Mucosa of rectum (tissue), 2 donors: ENCODE measurements at regions not wholly inside any gene's neighbourhood (a gene's known extent, or its start where the extent isn't known, plus 50 kb on each side); places are given as distances from the start of the nearest gene placed in this dataset.
"Not testable (repeated sequence)": the region's sequence is repeated elsewhere in the genome, so short reads cannot be mapped to it uniquely, and the experiment has no call there.

Experiments
- H3K27ac ChIP-seq, 2 donors: one replicate each; pipeline ENCODE4 v1.7.0; 2013; ENCODE audit warnings: inconsistent platforms in 2 of 2, low read depth in 2 of 2, low read length in 2 of 2
- H3K27me3 ChIP-seq, 2 donors: one replicate each; pipeline ENCODE4 v1.7.0; 2013; ENCODE audit warnings: low read length in 2 of 2; ENCODE audit not compliant: control insufficient read depth in 2 of 2, insufficient read depth in 2 of 2
- H3K36me3 ChIP-seq, 2 donors: one replicate each; pipeline ENCODE4 v1.7.0; 2013; ENCODE audit warnings: low read length in 2 of 2; ENCODE audit not compliant: control insufficient read depth in 2 of 2, insufficient read depth in 2 of 2
- H3K4me1 ChIP-seq, 2 donors: one replicate each; pipeline ENCODE4 v1.7.0; 2013; ENCODE audit warnings: low read length in 2 of 2, mild to moderate bottlenecking in 1 of 2; ENCODE audit not compliant: control insufficient read depth in 2 of 2, insufficient read depth in 2 of 2
- H3K4me3 ChIP-seq, 2 donors: one replicate each; pipeline ENCODE4 v1.7.0; 2013; ENCODE audit warnings: low read length in 2 of 2
- H3K9ac ChIP-seq, 2 donors: one replicate each; pipeline ENCODE4 v1.7.0; 2013; ENCODE audit warnings: low read length in 2 of 2, low read depth in 1 of 2, mild to moderate bottlenecking in 1 of 2
- H3K9me3 ChIP-seq, 2 donors: one replicate each; pipeline ENCODE4 v1.7.0; 2013; ENCODE audit warnings: low read length in 2 of 2; ENCODE audit not compliant: control insufficient read depth in 2 of 2
- donor health status: healthy.
- donor health status: Normal muscosa, but diverticular disease.

DNA sequence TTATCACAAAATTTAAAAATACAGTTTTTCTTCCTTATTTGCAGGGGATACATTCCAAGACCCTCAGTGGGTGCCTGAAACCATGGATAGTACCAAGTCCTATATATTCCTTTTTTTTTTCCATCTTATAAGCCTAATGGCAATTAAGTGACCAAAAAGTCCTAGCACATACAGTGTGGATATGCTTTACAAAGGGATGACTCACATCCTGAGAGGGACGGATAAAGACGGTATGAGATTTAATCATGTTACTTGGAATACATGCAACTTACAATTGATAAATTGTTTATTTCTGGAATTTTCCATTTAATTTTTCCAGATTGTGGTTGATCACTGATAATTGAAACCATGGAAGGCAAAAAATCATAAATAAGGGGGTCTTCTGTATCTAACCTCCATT lies 181.2 kb upstream of the BRINP3 start:
- H3K27me3 ChIP-seq, result no peaks in the 10 kb centered on the region
- H3K27ac ChIP-seq, result no peak overlapping the region
- no peak overlapping the region for H3K4me3 ChIP-seq
- no peaks in the 10 kb centered on the region for H3K9me3 ChIP-seq
- no peak overlapping the region for H3K9ac ChIP-seq
- no peaks in the 10 kb centered on the region for H3K4me1 ChIP-seq
- H3K36me3 ChIP-seq, result no peaks in the 10 kb centered on the region

DNA sequence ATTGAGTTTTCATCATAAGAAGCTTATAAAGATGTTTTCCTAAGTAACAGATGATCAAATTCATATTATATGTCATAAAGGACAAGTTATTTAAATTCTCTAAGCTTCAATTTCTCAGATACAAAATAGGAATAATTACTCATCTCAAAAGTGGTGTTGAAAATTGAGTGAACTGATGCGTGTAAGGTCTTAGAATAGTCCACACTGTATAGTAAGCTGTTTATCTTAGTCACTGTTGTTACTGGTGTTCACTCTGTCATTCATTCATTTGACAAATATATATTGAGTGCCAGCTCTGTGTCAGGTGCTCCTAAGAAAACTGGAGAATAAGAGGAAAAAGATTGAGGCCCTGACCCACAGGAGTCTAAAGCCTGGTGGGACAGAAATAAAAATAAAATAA lies 186.3 kb upstream of the BRINP3 start:
- no peak overlapping the region for H3K9ac ChIP-seq
- no peaks in the 10 kb centered on the region for H3K27me3 ChIP-seq
- H3K36me3 ChIP-seq, result no peaks in the 10 kb centered on the region
- no peaks in the 10 kb centered on the region for H3K4me1 ChIP-seq
- no peak overlapping the region for H3K4me3 ChIP-seq
- no peak overlapping the region for H3K27ac ChIP-seq
- H3K9me3 ChIP-seq, result no peaks in the 10 kb centered on the region

DNA sequence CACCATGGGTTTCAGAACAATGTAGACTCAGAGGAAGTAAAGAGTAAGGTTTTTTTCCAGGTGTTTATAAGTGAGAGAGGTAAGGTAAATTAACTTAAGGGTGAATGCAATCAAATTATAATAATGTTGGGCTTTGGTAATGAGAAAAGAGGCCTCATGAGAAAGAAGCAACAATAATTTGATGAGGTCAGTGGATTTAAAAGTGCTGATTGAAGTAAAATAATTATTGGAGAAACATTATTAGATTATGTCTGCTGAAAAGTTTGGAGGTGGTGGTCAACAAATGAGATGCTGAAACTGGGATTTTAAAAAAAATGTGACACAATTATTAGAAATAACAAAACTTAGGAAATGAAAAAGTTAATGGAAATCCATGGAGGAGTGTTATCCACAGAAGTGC lies 187.4 kb upstream of the BRINP3 start:
- Histone ChIP-seq H3K4me3 (no peak overlapping the region), H3K4me1 (no peaks in the 10 kb centered on the region), H3K27me3 (no peaks in the 10 kb centered on the region)

DNA sequence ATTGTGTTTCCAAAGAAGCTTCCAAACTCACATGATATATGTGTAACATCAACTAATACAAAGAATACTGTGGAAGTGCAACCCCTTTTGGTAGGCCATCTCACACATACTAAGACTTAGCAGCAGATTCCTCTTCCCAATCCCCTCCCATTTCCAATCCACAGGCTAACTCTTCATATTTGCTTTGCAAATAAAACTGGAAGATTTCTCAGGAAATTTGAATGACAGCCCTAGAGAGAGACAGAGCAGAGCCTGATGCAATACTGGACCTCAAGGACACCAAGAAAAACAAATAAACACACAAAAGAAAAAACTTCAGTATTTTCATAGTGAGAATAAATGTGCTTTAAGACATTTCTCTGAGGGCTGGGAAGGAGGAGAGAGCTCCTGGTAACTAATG lies 190.2 kb upstream of the BRINP3 start:
- Histone ChIP-seq H3K4me1 (no peaks in the 10 kb centered on the region), H3K36me3 (no peaks in the 10 kb centered on the region), H3K27me3 (no peaks in the 10 kb centered on the region), H3K27ac (no peak overlapping the region), H3K9me3 (no peaks in the 10 kb centered on the region), H3K4me3 (no peak overlapping the region), H3K9ac (no peak overlapping the region)

More for the DNA sequence above, 187.4 kb upstream of the BRINP3 start:
- Histone ChIP-seq H3K9me3 (no peaks in the 10 kb centered on the region), H3K9ac (no peak overlapping the region), H3K36me3 (no peaks in the 10 kb centered on the region), H3K27ac (no peak overlapping the region)

DNA sequence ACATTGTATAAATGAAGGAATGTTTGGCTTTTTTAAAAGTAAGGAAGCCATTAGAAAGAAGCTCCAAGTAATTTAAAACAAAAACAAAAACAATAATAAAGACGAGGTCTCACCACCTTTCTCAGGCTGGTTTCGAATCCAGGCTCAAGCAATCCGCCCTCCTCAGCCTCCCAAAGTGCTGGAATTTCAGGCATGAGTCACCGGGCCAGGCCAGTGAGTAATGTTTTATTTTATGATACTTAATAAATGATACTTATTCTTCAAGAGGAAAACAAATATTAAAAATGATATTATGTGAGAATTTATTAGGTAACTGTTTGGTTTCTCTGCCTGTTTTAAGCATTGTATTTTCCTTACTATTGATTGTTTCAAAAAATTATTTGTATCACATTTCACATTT lies 201.4 kb upstream of the BRINP3 start:
- Histone ChIP-seq H3K27ac (no peak overlapping the region), H3K9ac (no peak overlapping the region), H3K4me1 (no peaks in the 10 kb centered on the region), H3K36me3 (no peaks in the 10 kb centered on the region), H3K4me3 (no peak overlapping the region), H3K9me3 (no peaks in the 10 kb centered on the region), H3K27me3 (no peaks in the 10 kb centered on the region)

DNA sequence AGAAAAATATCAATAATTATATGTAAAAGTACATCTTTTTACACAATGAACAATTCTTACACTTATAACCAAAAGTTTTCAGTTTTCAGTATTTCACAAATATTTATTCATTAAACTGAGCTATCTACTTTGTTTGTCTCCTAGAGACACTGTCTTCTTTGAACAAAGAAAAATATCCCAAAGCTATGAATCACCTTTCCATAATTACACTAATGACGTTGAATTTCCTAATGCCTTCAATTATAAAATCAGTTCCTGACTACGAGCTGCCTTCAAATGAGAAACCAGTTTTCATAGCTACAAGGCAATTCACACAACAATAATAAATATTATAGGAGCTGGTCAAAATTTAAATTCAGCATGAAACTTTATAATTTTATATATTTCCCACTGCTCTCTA lies 201.8 kb upstream of the BRINP3 start:
- Histone ChIP-seq H3K4me1 (no peaks in the 10 kb centered on the region), H3K9ac (no peak overlapping the region), H3K36me3 (no peaks in the 10 kb centered on the region)

DNA sequence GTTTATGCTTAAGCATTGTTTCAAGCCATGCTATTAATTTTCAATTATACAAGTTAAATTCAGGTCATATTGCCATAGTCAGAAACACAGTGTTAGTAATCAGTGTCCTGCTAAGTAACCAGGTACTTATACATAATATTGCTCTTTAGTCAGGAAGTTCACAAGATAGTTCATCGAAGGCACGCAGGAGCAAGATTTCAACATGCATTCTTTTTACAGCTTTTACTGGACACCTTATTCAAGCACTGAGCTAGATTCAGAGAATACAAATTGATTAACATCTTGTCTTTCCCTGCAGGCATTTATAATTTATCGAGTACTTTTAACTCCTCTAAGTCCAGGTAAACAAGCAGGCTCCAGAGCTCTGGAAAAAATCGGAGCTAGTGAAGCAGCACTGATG lies 202.3 kb upstream of the BRINP3 start:
- no peak overlapping the region for H3K4me3 ChIP-seq
- no peak overlapping the region for H3K27ac ChIP-seq
- H3K27me3 ChIP-seq, result no peaks in the 10 kb centered on the region
- no peak overlapping the region for H3K9ac ChIP-seq
- H3K36me3 ChIP-seq, result no peaks in the 10 kb centered on the region
- H3K4me1 ChIP-seq, result no peaks in the 10 kb centered on the region
- H3K9me3 ChIP-seq, result no peaks in the 10 kb centered on the region

More for the DNA sequence above, 201.8 kb upstream of the BRINP3 start:
- Histone ChIP-seq H3K27ac (no peak overlapping the region), H3K27me3 (no peaks in the 10 kb centered on the region), H3K4me3 (no peak overlapping the region), H3K9me3 (no peaks in the 10 kb centered on the region)

DNA sequence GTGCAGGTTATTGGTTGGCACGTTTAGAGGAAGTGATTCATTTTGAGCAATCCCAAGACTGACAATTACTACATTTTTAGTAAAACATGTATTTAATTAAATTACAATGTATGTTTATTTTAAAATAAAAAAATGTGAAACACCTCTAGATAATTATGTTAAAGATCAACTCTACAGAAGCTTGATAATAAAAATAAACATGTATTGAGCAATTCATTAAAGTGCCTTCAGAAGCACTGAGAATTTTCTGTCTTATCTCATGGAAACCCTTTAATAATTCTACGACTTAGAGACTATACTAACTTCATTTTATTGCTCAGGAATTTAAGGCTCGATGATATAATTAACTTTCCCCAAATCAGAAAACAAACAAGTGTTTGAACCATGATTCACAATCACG lies 208.0 kb upstream of the BRINP3 start:
- no peaks in the 10 kb centered on the region for H3K4me1 ChIP-seq
- no peak overlapping the region for H3K4me3 ChIP-seq
- H3K36me3 ChIP-seq, result no peaks in the 10 kb centered on the region
- no peak overlapping the region for H3K27ac ChIP-seq
- no peaks in the 10 kb centered on the region for H3K27me3 ChIP-seq
- no peaks in the 10 kb centered on the region for H3K9me3 ChIP-seq
- H3K9ac ChIP-seq, result no peak overlapping the region

DNA sequence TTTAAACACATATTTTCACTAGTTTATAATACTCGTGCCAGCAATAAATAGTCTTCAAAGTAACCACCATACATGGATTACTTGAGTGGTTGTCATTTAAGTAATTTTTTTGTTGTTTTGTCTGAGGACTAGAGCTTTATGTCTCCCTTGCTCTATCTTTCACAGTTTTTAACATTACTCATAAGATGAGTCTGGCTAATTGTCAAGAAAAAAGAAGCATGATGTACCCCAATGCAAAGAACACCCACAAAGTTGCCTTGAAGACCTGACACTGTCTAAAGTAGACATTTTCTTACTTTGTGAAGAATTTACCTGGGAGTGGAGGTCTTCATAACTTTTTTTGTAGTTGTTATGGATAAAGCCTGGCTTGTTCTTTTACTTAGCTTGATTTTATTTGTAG lies 210.4 kb upstream of the BRINP3 start:
- H3K9ac ChIP-seq, result no peak overlapping the region
- no peak overlapping the region for H3K4me3 ChIP-seq
- H3K4me1 ChIP-seq, result no peaks in the 10 kb centered on the region

DNA sequence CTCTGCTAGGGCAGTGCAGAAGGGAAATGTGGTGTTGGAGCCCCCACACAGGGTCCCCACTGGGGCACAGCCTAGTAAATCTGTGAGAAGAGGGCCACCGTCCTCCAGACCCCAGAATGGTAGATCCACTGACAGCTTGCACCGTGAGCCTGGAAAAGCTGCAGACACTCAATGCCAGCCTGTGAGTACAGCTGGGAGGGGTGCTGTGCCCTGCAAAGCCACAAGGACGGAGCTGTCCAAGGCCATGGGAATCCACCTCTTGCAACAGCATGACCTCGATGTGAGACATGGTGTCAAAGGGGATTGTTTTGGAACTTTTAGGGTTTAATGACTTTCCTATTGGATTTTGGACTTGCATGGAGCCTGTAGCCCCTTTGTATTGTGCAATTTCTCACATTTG lies 220.8 kb upstream of the BRINP3 start:
- H3K9me3 ChIP-seq, H3K36me3 ChIP-seq, H3K4me3 ChIP-seq, H3K4me1 ChIP-seq, H3K9ac ChIP-seq, H3K27ac ChIP-seq, H3K27me3 ChIP-seq: not testable (repeated sequence)

More for the DNA sequence above, 210.4 kb upstream of the BRINP3 start:
- H3K9me3 ChIP-seq, result no peaks in the 10 kb centered on the region
- H3K36me3 ChIP-seq, result no peaks in the 10 kb centered on the region
- H3K27ac ChIP-seq, result no peak overlapping the region
- no peaks in the 10 kb centered on the region for H3K27me3 ChIP-seq

DNA sequence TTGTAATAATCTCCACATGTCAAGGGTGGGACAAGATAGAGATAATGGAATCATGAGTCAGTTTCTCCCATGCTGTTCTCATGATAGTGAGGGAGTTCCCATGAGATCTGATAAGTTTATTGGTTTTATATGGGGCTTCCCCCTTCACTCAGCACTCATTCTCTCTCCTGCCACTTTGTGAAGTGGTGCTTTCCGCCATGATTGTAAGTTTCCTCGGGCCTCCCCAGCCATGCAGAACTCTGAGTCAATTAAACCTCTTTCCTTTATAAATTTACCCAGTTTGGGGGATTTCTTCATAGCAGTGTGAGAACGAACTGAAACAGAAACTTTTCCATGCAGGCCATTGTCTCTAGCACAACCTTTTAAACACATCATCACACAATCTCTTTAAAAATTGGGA lies 221.5 kb upstream of the BRINP3 start:
- H3K4me3 ChIP-seq, result no peak overlapping the region
- H3K36me3 ChIP-seq, result no peaks in the 10 kb centered on the region
- no peak overlapping the region for H3K9ac ChIP-seq
- no peaks in the 10 kb centered on the region for H3K9me3 ChIP-seq
- no peaks in the 10 kb centered on the region for H3K27me3 ChIP-seq
- no peaks in the 10 kb centered on the region for H3K4me1 ChIP-seq
- H3K27ac ChIP-seq, result no peak overlapping the region
